Natural killer cell (primary cell): ENCODE measurements at regions not wholly inside any gene's neighbourhood (a gene's known extent, or its start where the extent isn't known, plus 50 kb on each side); places are given as distances from the start of the nearest gene placed in this dataset.

ENCODE experiments used
- ATAC-seq, 3 donors: fragments of 150-1000 bp in 2 of 3; fragments of 200-7000 bp in 1 of 3; cut with Tn5 transposase; 1 replicate in 1 of 3; 2 replicates in 2 of 3; pipeline ENCODE4 v1.10.0; 2021; ENCODE audit warnings: mild to moderate bottlenecking in 2 of 3, moderate library complexity in 2 of 3
- DNase-seq, 2 donors: peaks; one replicate each; pipeline versions ENCODE4 v3.0.0 to v3.0.0-alpha.2; 2013 to 2021; ENCODE audit warnings: mixed read lengths in 1 of 2
- H3K27ac ChIP-seq: one replicate; pipeline ENCODE4 v1.5.1; 2013; ENCODE audit warnings: mild to moderate bottlenecking, low read length
- H3K27me3 ChIP-seq: one replicate; pipeline ENCODE4 v1.6.1; 2013; ENCODE audit warnings: low read length; ENCODE audit not compliant: control insufficient read depth, insufficient read depth
- H3K36me3 ChIP-seq: one replicate; pipeline ENCODE4 v1.6.1; 2013; ENCODE audit warnings: low read length; ENCODE audit not compliant: control insufficient read depth, insufficient read depth
- H3K4me1 ChIP-seq: one replicate; pipeline ENCODE4 v1.6.1; 2013; ENCODE audit warnings: low read length; ENCODE audit not compliant: control insufficient read depth, insufficient read depth
- H3K4me3 ChIP-seq: one replicate; pipeline ENCODE4 v1.5.1; 2013; ENCODE audit warnings: low read length
- H3K9me3 ChIP-seq: one replicate; pipeline ENCODE4 v1.6.1; 2013; ENCODE audit warnings: low read length; ENCODE audit not compliant: control insufficient read depth, insufficient read depth
- H3K27ac Mint-ChIP-seq, 2 donors: one replicate each; pipeline ENCODE4 v1.8.0; 2022; ENCODE audit warnings: mild to moderate bottlenecking in 2 of 2, mixed read lengths in 2 of 2, moderate library complexity in 1 of 2
- H3K27me3 Mint-ChIP-seq, 2 donors: one replicate each; pipeline ENCODE4 v1.8.0; 2022; ENCODE audit warnings: low read depth in 2 of 2, mixed read lengths in 2 of 2
- H3K36me3 Mint-ChIP-seq: one replicate; pipeline ENCODE4 v1.8.0; 2022; ENCODE audit warnings: mixed read lengths
- H3K4me1 Mint-ChIP-seq, 2 donors: one replicate each; pipeline ENCODE4 v1.8.0; 2022; ENCODE audit warnings: mixed read lengths in 2 of 2
- H3K4me3 Mint-ChIP-seq: one replicate; pipeline ENCODE4 v1.8.0; 2022; ENCODE audit warnings: mild to moderate bottlenecking, moderate library complexity, mixed read lengths
- H3K9me3 Mint-ChIP-seq, 2 donors: one replicate each; pipeline ENCODE4 v1.8.0; 2022; ENCODE audit warnings: mixed read lengths in 2 of 2
- CTCF ChIP-seq: fragments of 200-600 bp; IDR thresholded peaks from one replicate; pipeline ENCODE4 v1.8.0; 2022; ENCODE audit warnings: antibody characterized with exemption
- WGBS: methylation state at CpG from one replicate; pipeline ENCODE4 v1.1.7; 2013; ENCODE audit warnings: missing lambda C conversion rate; ENCODE audit not compliant: insufficient coverage; 5-methylcytosine and 5-hydroxymethylcytosine counted together
- intact Hi-C: fragments of 100-400 bp; cut with micrococcal nuclease; formaldehyde crosslinking; loops from one replicate; pipeline ENCODE4 v1.14.2; 2022

- Mint-ChIP-seq H3K27ac (no peak overlapping the region), H3K9me3 (peaks cover 9 to 14% of the 10 kb centered on the region in 2 donors), H3K27me3 (no peaks in the 10 kb centered on the region), H3K4me1 (no peaks in the 10 kb centered on the region), H3K4me3 (no peak overlapping the region), H3K36me3 (no peaks in the 10 kb centered on the region)
- Histone ChIP-seq H3K4me1 (no peaks in the 10 kb centered on the region), H3K27me3 (no peaks in the 10 kb centered on the region), H3K36me3 (no peaks in the 10 kb centered on the region), H3K4me3 (no peak overlapping the region), H3K27ac (no peak overlapping the region), H3K9me3 (no peaks in the 10 kb centered on the region)
- 94% methylated on average over 9 of the region's 9 CpGs for WGBS
- DNase-seq (no peak), ATAC-seq (no peak)
- no peak for TF ChIP-seq CTCF
- intact Hi-C loops = no loop called here
Observed at GRCh38 chr11:105458071-105458470, 151.8 kb upstream of the GRIA4 start.

- H3K27me3 ChIP-seq = no peaks in the 10 kb centered on the region
- Mint-ChIP-seq H3K27me3 (no peaks in the 10 kb centered on the region), H3K4me1 (no peaks in the 10 kb centered on the region), H3K36me3 (no peaks in the 10 kb centered on the region), H3K27ac (no peak overlapping the region), H3K4me3 (no peak overlapping the region), H3K9me3 (peaks cover 9 to 14% of the 10 kb centered on the region in 2 donors)
- no peak overlapping the region for H3K27ac ChIP-seq
- no peaks in the 10 kb centered on the region for H3K36me3 ChIP-seq
- no peaks in the 10 kb centered on the region for H3K4me1 ChIP-seq
- intact Hi-C loops = no loop called here
- DNase-seq (no peak), ATAC-seq (no peak)
- no peaks in the 10 kb centered on the region for H3K9me3 ChIP-seq
- TF ChIP-seq CTCF = no peak
- WGBS = 75% methylated on average over 4 of the region's 4 CpGs
- H3K4me3 ChIP-seq = no peak overlapping the region
Observed at GRCh38 chr11:105456950-105457349, 152.9 kb upstream of the GRIA4 start.

- Mint-ChIP-seq H3K27me3 (no peaks in the 10 kb centered on the region), H3K4me1 (no peaks in the 10 kb centered on the region), H3K9me3 (peaks cover 19 to 33% of the 10 kb centered on the region in 2 donors), H3K4me3 (no peak overlapping the region), H3K36me3 (peaks cover 8% of the 10 kb centered on the region), H3K27ac (no peak overlapping the region)
- TF ChIP-seq CTCF = no peak
- 84% methylated on average over 2 of the region's 2 CpGs for WGBS
- no peak overlapping the region for H3K27ac ChIP-seq
- no peaks in the 10 kb centered on the region for H3K4me1 ChIP-seq
- no peaks in the 10 kb centered on the region for H3K36me3 ChIP-seq
- H3K4me3 ChIP-seq = no peak overlapping the region
- intact Hi-C loops = no loop called here
- ATAC-seq = no peak
- no peak for DNase-seq
- H3K27me3 ChIP-seq = no peaks in the 10 kb centered on the region
- peaks cover under 1% of the 10 kb centered on the region for H3K9me3 ChIP-seq
Observed at GRCh38 chr11:105449100-105449734, 160.7 kb upstream of the GRIA4 start.

- H3K9me3 Mint-ChIP-seq = peaks cover 19 to 33% of the 10 kb centered on the region in 2 donors
- DNase-seq = no peak
- no peaks in the 10 kb centered on the region for H3K4me1 Mint-ChIP-seq
- intact Hi-C loops = no loop called here
- Histone ChIP-seq H3K27ac (no peak overlapping the region), H3K4me1 (no peaks in the 10 kb centered on the region), H3K36me3 (no peaks in the 10 kb centered on the region), H3K9me3 (peaks cover 6% of the 10 kb centered on the region), H3K4me3 (no peak overlapping the region), H3K27me3 (no peaks in the 10 kb centered on the region)
- no peak for ATAC-seq
- no peak for TF ChIP-seq CTCF
- no peak overlapping the region for H3K4me3 Mint-ChIP-seq
- 87% methylated on average over 4 of the region's 4 CpGs for WGBS
- no peaks in the 10 kb centered on the region for H3K27me3 Mint-ChIP-seq
- H3K27ac Mint-ChIP-seq = no peak overlapping the region
- H3K36me3 Mint-ChIP-seq = peaks cover 8% of the 10 kb centered on the region
Observed at GRCh38 chr11:105448703-105449079, 161.2 kb upstream of the GRIA4 start.
